Activated naive CD4-positive, alpha-beta T cell treated with anti-CD3 and anti-CD28 coated beads, Interleukin-2, amount 50 U/mL, for 24 hours (primary cell): ENCODE measurements at regions not wholly inside any gene's neighbourhood (a gene's known extent, or its start where the extent isn't known, plus 50 kb on each side); places are given as distances from the start of the nearest gene placed in this dataset.

Experiments
- H3K27ac Mint-ChIP-seq: one replicate; pipeline ENCODE4 v1.8.0; 2021; ENCODE audit warnings: mild to moderate bottlenecking, mixed read lengths
- H3K27me3 Mint-ChIP-seq: one replicate; pipeline ENCODE4 v1.8.0; 2021; ENCODE audit warnings: mixed read lengths
- H3K36me3 Mint-ChIP-seq: one replicate; pipeline ENCODE4 v1.8.0; 2021; ENCODE audit warnings: mixed read lengths
- H3K4me1 Mint-ChIP-seq: one replicate; pipeline ENCODE4 v1.8.0; 2021; ENCODE audit warnings: mixed read lengths
- H3K4me3 Mint-ChIP-seq: one replicate; pipeline ENCODE4 v1.8.0; 2021; ENCODE audit warnings: mild to moderate bottlenecking, mixed read lengths
- H3K9me3 Mint-ChIP-seq: one replicate; pipeline ENCODE4 v1.8.0; 2021; ENCODE audit warnings: mixed read lengths

GRCh38 chr4:36532670-36533379, 251.4 kb downstream of the DTHD1 start:
- Mint-ChIP-seq H3K4me3 (no peak overlapping the region), H3K9me3 (peaks cover 9% of the 10 kb centered on the region), H3K27ac (no peak overlapping the region)

GRCh38 chr4:36533944-36534343, 252.5 kb downstream of the DTHD1 start:
- Mint-ChIP-seq H3K27ac (no peak overlapping the region), H3K27me3 (peaks cover 3% of the 10 kb centered on the region), H3K36me3 (no peaks in the 10 kb centered on the region)

More at GRCh38 chr4:36532670-36533379, 251.4 kb downstream of the DTHD1 start:
- H3K36me3 Mint-ChIP-seq: no peaks in the 10 kb centered on the region
- no peaks in the 10 kb centered on the region for H3K4me1 Mint-ChIP-seq
- peaks cover 2% of the 10 kb centered on the region for H3K27me3 Mint-ChIP-seq

GRCh38 chr4:36547383-36547782, 266.0 kb downstream of the DTHD1 start:
- Mint-ChIP-seq H3K4me3 (no peak overlapping the region), H3K27ac (no peak overlapping the region), H3K4me1 (peaks cover 3% of the 10 kb centered on the region), H3K27me3 (peaks cover 2% of the 10 kb centered on the region), H3K9me3 (no peaks in the 10 kb centered on the region), H3K36me3 (no peaks in the 10 kb centered on the region)

More at GRCh38 chr4:36533944-36534343, 252.5 kb downstream of the DTHD1 start:
- H3K9me3 Mint-ChIP-seq: no peaks in the 10 kb centered on the region
- no peak overlapping the region for H3K4me3 Mint-ChIP-seq
- H3K4me1 Mint-ChIP-seq: no peaks in the 10 kb centered on the region

DNA sequence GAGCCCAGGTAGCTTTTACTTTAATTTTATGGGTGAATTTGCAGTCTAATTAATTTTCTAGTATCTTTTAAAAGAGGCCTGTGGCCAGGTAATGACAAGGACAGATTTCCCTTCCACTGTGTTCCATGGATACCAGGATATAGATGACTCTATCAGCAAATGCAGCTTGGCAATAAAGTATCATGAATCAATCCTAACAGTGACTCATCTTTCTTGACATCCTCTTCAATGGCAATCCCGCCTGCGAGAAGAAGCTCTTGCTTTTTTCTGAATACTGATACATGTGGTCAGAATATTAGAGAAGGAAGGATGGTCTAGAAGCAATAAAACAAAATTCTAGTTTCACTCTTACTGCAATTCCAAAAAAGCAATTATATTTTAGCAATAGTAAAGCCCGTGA, 267.8 kb downstream of the DTHD1 start:
- peaks cover 2% of the 10 kb centered on the region for H3K27me3 Mint-ChIP-seq
- H3K9me3 Mint-ChIP-seq: no peaks in the 10 kb centered on the region
- no peak overlapping the region for H3K4me3 Mint-ChIP-seq
- peaks cover 3% of the 10 kb centered on the region for H3K4me1 Mint-ChIP-seq
- H3K27ac Mint-ChIP-seq: no peak overlapping the region
- no peaks in the 10 kb centered on the region for H3K36me3 Mint-ChIP-seq

- Mint-ChIP-seq H3K4me3 (no peak overlapping the region), H3K36me3 (no peaks in the 10 kb centered on the region), H3K27ac (no peak overlapping the region), H3K27me3 (peaks cover 2% of the 10 kb centered on the region), H3K4me1 (peaks cover 3% of the 10 kb centered on the region), H3K9me3 (no peaks in the 10 kb centered on the region)
These were observed 268.6 kb downstream of the DTHD1 start for GRCh38 chr4:36549992-36550391.

DNA sequence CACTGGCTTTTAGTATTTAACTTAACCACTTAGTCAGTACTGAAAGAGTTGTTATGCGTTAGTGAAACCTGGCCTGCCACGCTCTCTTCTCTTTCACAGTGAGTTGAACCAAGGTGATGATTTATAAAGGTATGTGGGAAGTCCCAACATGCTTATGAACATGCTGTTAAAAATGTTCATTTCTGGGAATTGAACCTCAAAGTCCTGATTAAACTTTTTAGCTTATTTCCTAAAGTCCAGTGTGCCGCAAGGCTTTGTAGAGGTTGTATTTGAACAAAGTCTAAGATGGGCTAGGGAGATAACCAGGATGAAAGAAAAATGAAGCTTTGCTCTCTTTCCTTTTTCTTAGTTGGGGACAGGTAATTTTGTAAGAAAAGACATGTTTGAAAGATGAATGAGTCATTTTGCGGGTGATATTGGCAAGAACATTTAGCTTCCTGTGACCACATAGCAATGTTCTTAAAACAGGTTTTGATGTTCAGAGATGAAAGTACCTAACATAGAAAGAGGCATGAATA, 270.3 kb downstream of the DTHD1 start:
- peaks cover 3% of the 10 kb centered on the region for H3K4me1 Mint-ChIP-seq
- peak overlapping the region; percentile 55 for H3K27ac Mint-ChIP-seq
- H3K9me3 Mint-ChIP-seq: no peaks in the 10 kb centered on the region
- no peaks in the 10 kb centered on the region for H3K36me3 Mint-ChIP-seq
- H3K27me3 Mint-ChIP-seq: peaks cover 2% of the 10 kb centered on the region
- H3K4me3 Mint-ChIP-seq: no peak overlapping the region

DNA sequence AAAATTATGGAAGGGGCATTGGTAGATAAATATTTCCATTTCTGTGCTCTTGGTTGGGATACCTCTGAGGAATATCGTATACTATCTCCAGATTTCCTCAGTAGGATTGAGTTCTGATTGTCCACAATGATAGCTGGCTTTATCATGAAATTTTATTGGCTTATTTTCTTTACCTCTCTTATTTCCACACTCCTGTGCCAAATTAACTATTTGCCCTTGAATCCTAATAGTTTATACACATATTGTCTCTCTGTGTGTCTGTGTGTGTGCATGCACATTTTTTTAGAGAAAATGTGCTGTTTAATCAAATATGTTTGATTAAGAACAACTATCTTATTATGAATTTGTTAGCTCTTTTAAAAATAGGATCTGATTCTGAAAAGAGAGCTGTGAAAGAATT, 271.6 kb downstream of the DTHD1 start:
- Mint-ChIP-seq H3K9me3 (no peaks in the 10 kb centered on the region), H3K4me3 (no peak overlapping the region), H3K27ac (no peak overlapping the region), H3K36me3 (no peaks in the 10 kb centered on the region), H3K4me1 (peaks cover 3% of the 10 kb centered on the region), H3K27me3 (no peaks in the 10 kb centered on the region)

GRCh38 chr4:36553453-36553852, 272.0 kb downstream of the DTHD1 start:
- Mint-ChIP-seq H3K27ac (no peak overlapping the region), H3K9me3 (no peaks in the 10 kb centered on the region), H3K4me1 (peaks cover 3% of the 10 kb centered on the region), H3K36me3 (no peaks in the 10 kb centered on the region), H3K27me3 (no peaks in the 10 kb centered on the region), H3K4me3 (no peak overlapping the region)

- Mint-ChIP-seq H3K9me3 (no peaks in the 10 kb centered on the region), H3K4me1 (peaks cover 2% of the 10 kb centered on the region), H3K4me3 (no peak overlapping the region), H3K36me3 (no peaks in the 10 kb centered on the region), H3K27ac (no peak overlapping the region), H3K27me3 (no peaks in the 10 kb centered on the region)
These were observed 275.6 kb downstream of the DTHD1 start for GRCh38 chr4:36556984-36557383.

DNA sequence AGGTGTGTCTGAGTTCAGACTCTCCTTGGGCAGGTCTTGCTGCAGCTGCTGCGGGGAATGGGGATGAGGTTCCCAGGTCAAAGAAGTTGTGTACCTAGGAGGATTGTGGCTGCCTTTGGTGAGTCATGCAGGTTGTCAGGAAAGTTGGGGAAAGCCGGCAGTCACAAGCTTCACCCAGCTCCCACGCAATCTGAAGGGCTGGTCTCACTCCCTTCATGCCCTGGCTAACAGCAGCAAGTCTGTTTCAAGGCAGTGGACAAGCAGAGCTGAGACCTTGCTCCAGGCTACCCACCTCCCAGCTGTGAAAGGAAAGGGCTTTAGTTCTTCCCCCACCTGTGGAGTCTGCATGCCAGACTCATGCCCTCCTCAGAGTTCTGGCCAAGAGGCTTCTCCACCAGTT, 287.2 kb downstream of the DTHD1 start:
- no peaks in the 10 kb centered on the region for H3K36me3 Mint-ChIP-seq
- H3K9me3 Mint-ChIP-seq: peaks cover 5% of the 10 kb centered on the region
- H3K27me3 Mint-ChIP-seq: peaks cover 12% of the 10 kb centered on the region

DNA sequence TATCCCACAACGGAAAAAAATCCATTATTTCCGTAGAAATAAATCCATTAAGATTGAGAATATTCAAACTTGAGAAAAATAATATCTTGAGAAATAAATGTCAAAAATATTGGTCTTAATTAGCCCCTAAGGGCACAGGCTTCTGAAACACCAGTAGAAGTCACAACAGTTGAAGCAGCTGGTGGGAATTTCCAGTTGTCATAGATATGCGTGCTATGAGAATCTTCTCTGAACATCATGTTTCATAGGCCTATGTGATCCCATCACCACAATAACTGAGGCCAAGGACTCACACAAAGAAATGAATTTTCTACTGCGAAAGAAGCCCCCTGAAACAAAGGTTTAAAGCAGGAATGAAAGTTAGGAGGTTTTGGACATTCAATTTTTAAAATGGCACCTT, 292.0 kb downstream of the DTHD1 start:
- H3K36me3 Mint-ChIP-seq: peaks cover 3% of the 10 kb centered on the region
- H3K4me3 Mint-ChIP-seq: no peak overlapping the region
- H3K27ac Mint-ChIP-seq: no peak overlapping the region

More for the DNA sequence above, 287.2 kb downstream of the DTHD1 start:
- Mint-ChIP-seq H3K4me1 (no peaks in the 10 kb centered on the region), H3K4me3 (no peak overlapping the region), H3K27ac (no peak overlapping the region)

DNA sequence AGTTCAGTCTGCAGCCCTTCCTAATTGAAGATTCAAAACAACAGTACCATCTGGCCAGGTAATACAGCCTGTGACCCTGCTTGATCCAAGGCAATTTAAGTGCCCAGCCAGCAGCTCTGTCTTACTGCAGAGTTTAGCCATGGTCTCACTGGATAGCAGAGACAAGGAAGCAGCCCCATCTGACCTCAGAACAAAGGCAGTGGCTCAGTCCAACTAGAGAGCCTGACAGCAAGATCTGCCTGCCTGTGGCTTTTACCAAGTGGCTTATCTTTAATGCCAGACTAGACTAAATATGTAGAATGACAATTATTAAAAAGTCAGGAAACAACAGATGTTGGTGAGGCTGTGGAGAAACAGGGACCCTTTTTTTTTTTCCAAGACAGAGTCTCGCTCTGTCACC, 293.4 kb downstream of the DTHD1 start:
- Mint-ChIP-seq H3K4me3 (no peak overlapping the region), H3K9me3 (peaks cover 13% of the 10 kb centered on the region), H3K4me1 (no peaks in the 10 kb centered on the region)

More for the DNA sequence above, 292.0 kb downstream of the DTHD1 start:
- Mint-ChIP-seq H3K9me3 (peaks cover 13% of the 10 kb centered on the region), H3K27me3 (peaks cover 10% of the 10 kb centered on the region), H3K4me1 (no peaks in the 10 kb centered on the region)

DNA sequence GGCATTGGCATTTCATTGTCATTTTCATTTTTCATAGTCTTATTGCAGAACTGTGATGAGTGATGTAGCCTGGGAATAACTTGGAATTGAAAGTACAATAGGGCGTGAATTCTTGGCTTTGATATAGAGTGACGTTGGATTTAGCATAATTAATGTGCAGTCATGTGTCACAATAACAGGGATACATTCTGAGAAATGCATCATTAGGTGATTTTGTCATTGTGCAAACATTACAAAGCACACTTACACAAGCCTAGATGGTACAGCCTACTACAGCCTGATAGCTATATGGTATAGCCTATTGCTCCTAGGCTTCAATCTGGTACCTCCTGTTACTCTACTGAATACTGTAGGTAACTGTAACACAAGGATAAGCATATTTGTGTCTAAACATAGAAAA, 300.8 kb downstream of the DTHD1 start:
- H3K27me3 Mint-ChIP-seq: no peaks in the 10 kb centered on the region
- no peak overlapping the region for H3K4me3 Mint-ChIP-seq
- no peaks in the 10 kb centered on the region for H3K36me3 Mint-ChIP-seq
- no peaks in the 10 kb centered on the region for H3K4me1 Mint-ChIP-seq
- H3K27ac Mint-ChIP-seq: no peak overlapping the region
- H3K9me3 Mint-ChIP-seq: peaks cover 5% of the 10 kb centered on the region

More for the DNA sequence above, 293.4 kb downstream of the DTHD1 start:
- Mint-ChIP-seq H3K36me3 (peaks cover 3% of the 10 kb centered on the region), H3K27me3 (peaks cover 7% of the 10 kb centered on the region), H3K27ac (no peak overlapping the region)

DNA sequence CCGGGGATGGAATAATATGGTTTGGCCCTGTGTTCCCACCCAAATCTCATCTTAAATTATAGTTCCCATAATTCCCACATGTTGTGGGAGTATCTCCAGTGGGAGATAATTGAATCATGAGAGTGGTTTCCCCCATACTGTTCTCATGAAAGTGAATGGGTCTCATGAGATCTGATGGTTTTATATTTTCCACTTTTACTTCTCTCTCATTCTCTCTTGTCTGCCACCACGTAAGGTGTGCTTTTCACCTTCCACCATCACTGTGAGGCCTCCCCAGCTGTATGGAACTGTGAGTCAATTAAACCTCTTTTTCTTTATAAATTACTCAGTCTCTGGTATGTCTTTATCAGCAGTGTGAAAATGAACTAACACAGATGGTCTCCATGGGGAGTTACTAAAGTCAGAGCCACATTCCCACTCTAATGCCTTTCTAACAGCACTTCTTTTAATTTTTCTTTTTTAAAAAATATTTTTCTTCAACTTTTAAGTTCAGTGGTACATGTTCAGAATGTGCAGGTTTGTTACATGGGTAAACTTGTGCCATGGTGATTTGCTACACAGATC, 306.6 kb downstream of the DTHD1 start:
- Mint-ChIP-seq H3K4me3 (no peak overlapping the region), H3K27ac (no peak overlapping the region), H3K9me3 (peaks cover 18% of the 10 kb centered on the region), H3K4me1 (no peaks in the 10 kb centered on the region), H3K27me3 (peaks cover 2% of the 10 kb centered on the region), H3K36me3 (no peaks in the 10 kb centered on the region)

DNA sequence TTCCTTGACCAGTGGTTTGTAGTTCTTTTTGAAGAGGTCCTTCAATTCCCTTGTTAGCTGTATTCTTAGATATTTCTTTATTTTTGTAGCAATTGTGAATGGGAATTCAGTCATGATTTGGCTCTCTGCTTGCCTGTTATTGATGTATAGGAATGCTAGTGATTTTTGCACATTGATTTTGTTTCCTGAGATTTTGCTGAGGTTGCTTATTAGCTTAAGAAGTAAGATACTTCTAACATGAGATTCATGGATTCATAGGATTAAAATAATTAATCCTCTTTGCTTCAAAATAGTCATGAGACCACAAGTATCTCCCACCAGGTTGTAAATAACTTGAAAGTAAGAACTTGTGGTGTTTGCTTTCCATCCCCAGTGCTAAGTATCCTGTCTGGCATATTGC, 308.9 kb downstream of the DTHD1 start:
- no peaks in the 10 kb centered on the region for H3K4me1 Mint-ChIP-seq
- peaks cover 4% of the 10 kb centered on the region for H3K27me3 Mint-ChIP-seq
- no peaks in the 10 kb centered on the region for H3K36me3 Mint-ChIP-seq

GRCh38 chr4:36601864-36602495, 320.6 kb downstream of the DTHD1 start:
- Mint-ChIP-seq H3K9me3 (no peaks in the 10 kb centered on the region), H3K36me3 (no peaks in the 10 kb centered on the region), H3K4me1 (no peaks in the 10 kb centered on the region), H3K4me3 (no peak overlapping the region), H3K27ac (no peak overlapping the region), H3K27me3 (no peaks in the 10 kb centered on the region)

More for the DNA sequence above, 308.9 kb downstream of the DTHD1 start:
- H3K4me3 Mint-ChIP-seq: no peak overlapping the region
- no peak overlapping the region for H3K27ac Mint-ChIP-seq
- H3K9me3 Mint-ChIP-seq: peaks cover 13% of the 10 kb centered on the region
